Stimulated activated CD4-positive, alpha-beta T cell treated with anti-CD3 and anti-CD28 coated beads, Interleukin-15, amount 100 ng/mL, for 24 hours (primary cell): ENCODE measurements at regions not wholly inside any gene's neighbourhood (a gene's known extent, or its start where the extent isn't known, plus 50 kb on each side); places are given as distances from the start of the nearest gene placed in this dataset.
"Not testable (repeated sequence)": the region's sequence is repeated elsewhere in the genome, so short reads cannot be mapped to it uniquely, and the experiment has no call there.

Source experiments
- DNase-seq: peaks from one replicate; pipeline ENCODE4 v3.0.0-alpha.2; 2020

DNA sequence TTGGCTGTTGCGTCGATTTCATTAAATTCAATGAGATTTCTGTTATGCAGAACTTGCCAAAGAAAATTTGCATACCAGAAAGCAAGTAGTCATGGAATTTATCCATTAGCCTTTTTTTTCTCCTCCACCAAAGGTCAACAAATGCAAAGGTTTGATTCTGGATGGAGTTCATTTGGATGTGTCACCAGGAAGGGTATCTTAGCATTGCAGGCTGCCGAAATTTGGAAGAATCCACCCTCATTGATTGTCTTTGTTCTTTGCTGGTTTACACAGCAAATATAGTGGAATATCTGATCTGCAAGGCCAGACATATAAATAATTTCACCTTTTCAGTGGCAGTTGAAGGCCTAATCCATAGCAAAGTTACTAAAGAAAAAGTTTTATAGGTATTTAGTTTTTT lies 229.4 kb upstream of the SLC35B3 start:
- DNase-seq, result no peak

DNA sequence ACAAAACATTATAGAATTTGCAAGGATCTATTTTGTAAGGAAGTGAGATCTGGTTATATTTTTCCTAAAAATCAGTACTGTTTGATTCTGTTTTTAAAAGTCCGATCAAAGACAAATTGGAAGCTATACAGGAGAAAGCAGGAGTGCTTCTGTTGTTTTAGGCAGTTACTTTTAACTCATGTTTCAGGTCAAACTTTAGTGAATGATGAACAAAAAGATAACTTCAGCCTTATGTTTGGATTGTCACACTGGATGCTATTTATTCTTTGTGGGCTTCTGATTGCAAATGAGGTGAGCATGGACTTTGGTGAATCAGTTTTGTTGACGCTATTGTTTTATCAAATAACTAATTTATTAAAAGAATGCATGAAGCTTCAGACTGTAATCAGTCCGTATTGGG lies 228.7 kb upstream of the SLC35B3 start:
- no peak for DNase-seq

DNA sequence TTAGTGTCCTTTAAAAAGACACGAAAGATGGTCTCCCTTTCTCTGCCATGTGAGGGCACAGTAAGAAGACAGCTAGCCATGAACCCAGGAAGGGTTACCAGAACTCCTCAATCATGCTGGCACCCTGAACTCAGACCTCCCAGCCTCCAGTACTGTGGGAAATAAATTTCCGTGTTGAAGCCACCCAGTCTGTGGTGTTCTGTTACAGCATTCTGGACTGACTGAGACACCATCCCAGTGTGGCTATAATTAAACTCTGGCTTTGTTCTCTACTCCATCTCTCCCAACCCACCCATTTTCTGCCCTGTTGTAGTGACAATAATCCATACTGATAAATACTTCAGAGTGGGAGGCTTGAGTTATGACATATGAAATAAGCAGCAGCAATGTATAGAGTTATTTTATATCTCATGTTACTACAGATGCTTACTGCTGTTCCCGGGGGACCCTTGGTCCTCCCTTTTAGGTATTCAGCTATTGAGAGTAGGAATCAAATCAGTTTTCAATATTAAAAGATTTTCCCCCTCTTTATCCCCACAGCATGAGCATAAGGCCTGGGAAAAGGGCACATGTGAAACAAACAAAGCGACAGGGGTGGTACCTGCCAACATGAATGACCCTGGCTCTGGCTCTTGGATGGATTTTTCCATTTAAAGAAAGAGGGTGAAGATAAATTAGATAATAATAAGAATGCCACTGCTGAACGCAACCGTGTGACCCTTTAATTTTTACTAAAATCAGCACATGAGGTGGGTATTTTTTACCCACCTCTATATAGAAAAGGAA lies 224.3 kb upstream of the SLC35B3 start:
- DNase-seq, result no peak

DNA sequence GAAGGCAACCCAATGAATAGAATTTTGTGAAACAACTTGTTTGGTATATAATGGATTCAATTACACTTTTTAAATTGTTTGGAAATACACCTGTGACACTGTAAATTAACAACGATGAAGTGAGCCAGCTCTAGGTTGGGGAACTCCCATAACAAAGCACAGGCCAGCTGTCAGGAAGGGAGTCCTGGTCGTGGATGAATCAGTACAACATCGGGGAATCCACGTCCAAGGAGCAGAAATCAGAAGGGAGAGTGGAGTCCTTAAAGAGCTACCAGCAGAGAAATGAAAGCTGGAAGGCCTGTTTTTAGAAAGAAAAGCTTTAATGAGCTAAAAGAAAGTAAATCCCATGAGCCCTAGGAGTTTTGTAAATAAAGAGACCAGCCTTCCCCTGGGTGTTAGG lies 223.1 kb upstream of the SLC35B3 start:
- no peak for DNase-seq

DNA sequence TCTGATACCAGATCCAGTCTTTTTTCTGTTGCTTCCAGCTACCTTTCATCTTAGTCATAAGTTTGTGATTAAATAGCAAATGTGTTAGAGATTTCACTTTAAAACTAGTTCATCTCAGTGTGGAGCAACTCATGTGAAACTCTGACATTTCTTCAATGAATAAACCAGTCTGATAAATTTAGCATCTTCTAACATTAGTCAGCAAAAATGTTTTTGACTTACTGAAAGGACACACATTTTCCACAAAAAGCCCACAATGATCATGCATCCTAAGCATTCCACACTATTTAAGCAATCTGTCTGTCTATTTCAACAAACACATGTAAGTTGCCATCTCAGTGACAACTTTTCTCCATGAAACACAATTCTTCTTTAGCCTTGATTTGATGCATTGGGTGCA lies 222.2 kb upstream of the SLC35B3 start:
- no peak for DNase-seq

DNA sequence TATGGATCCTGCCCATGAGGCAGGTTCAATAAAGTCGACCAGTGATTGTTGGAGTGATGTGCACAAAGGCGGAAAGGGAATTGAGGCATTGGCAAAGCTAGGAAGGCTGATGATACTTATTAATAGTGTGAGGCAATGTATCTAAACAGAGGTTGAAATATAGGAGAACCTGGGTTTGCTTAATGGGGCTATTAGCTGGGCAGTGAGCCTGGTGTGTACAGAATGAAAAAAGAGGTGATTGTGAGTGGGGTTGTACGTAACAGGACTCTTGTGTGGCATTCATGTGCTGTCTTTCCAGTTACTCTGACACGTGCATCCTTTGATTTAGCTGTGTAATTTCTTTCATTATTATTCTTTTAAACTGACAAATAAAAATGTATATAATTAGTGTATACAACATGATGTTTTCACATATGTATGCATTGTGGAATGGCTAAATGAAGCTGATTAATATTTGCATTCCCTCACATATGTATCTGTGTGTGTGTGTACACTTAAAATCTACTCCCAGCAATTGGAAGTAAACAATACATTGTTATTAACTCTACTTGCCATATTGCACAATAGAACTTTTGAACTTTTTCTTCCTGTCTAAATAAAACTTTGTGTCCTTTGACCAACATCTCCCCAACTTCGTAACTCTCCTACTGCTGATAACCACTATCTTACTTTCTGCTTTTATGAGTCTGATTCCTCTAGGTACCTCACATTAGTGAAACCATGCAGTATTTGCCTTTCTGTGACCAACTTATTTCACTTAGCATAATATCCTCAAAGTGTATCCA lies 220.5 kb upstream of the SLC35B3 start:
- no peak for DNase-seq

DNA sequence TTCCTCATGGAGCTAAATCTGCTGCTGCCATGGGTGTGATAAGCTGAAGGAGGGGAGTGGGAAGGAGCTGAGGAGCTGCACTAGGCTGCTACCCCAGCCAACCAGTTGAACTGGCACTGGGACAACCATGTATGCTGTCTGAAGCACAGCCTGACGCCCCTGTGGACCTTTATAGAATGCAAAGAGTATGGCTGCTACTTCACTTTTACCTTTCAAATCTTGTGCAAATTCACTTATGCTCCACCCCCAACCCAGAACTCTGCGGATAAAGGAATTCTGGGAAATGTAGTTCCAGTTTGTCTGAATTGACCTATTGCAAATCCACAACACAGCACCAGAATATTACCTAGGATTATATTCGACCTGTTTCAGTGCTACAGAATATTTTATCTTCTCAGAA lies 217.4 kb upstream of the SLC35B3 start:
- no peak for DNase-seq

DNA sequence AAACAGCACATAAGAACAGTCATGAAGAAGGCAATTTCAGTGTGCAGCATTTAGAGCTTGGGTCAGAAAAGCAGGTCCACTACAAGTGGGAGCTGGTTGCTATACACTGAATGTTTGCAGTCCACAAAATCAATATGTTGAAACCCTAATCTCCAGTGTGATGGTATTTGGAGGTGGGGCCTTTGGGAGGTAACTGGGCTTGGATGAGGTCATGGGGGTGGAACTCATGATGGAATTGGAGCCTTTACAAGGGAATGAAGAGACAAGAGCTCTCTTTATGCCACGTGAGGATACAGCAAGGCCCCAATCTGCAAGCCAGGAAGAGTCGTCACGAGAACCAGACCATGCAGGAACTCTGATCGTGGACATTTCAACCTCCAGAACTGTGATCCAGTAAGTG lies 216.7 kb upstream of the SLC35B3 start:
- no peak for DNase-seq

DNA sequence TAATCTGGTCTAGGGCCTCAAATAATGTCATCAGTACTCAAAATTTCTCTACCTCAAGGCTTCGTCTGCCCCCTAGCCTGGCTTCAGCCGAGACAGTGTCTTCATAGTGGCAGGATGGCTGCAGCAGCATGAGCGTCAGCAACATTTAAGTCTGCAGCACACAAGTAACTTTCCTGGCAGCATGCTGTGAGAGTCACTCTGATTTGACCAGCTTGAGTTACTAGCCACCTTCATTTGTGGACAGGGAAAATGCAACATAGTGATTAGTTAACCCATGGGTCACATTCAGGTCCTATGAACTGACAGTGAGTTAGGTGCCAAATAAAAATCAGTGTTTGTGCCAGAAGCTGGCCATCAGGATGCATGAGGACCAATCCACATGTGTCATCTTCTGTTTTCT lies 209.9 kb upstream of the SLC35B3 start:
- DNase-seq, result no peak

DNA sequence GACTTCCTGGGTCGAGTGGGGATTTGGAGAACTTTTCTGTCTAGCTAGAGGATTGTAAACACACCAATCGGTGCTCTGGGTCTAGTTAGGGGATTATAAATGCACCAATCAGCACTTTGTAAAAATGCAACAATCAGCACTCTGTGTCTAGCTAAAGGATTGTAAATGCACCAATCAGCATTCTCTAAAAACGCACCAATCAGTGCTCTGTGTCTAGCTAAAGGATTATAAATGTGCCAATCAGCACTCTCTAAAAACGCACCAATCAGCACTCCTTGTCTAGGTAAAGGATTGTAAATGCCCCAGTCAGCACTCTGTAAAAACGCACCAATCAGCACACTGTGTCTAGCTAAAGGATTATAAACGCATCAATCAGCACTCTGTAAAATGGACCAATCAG lies 209.0 kb upstream of the SLC35B3 start:
- DNase-seq, result no peak

DNA sequence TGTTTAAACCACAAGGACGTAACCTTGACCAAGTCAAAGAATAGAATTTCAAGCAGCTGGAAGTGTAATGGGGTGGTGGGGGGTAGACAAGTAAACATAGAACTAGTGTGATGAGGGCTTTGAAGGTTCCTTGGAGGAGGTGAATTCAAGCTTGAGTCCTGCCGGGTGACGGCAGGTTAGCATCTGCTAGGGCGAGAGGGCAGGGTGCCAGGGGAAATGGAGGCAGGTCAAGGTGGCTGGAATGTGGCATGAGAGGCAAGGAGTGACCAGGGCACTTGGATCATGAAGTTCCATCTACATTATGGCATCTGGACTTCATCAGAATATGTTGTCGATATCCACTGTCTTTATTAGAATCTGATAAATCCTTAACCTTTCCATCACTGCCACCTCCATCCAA lies 207.5 kb upstream of the SLC35B3 start:
- DNase-seq, result no peak

DNA sequence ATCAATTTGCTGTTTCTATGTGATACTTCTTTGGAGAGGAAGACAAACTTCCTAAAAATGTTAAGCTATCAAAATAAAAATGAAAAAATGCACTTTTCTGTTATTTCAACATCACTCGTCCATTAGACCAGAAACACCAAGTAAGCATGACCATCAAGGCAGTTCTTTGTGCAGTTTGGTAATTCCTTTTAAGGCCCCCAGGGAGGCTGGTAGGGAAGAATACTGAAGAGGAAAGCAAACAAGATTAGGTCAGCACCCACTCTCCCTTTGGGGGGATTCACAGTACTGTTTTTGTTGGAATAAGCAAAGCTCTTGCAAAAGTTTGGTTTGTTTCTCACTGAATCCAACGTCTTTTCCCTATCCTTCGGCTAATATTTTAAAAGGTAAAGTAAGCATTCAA lies 206.8 kb upstream of the SLC35B3 start:
- DNase-seq, result no peak

DNA sequence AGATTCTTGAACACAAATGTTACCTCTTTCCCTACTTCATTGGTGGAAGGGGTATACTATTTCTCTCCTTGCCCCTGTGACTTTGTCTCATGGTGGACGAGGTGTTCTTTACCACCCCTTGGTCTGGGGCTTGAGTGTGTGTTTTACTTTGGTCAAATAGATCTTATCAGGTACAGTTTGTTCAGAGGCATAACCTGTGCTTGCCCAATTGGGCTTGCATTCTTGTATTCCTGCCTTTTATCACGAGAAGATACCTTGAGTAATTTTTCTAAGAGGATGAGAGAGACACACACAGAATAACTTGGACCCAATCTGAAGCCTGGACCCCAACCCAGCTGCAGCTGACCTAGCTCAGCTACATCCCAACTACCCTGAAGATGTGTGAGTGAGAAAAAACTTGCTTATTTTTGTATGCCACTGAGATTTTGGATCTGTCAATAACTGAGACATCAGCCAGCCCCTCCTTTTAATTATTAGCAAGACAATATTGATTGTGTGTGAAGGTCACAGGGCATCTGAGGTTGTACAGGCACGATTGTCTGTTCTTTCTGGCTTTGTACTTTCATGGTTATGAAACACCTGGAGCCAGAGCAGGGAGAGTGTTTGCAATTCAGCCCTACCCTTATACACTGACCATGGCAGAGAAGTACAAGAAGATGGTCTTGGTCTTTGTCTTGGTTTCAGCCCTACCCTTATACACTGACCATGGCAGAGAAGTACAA lies 204.7 kb upstream of the SLC35B3 start:
- DNase-seq, result no peak

DNA sequence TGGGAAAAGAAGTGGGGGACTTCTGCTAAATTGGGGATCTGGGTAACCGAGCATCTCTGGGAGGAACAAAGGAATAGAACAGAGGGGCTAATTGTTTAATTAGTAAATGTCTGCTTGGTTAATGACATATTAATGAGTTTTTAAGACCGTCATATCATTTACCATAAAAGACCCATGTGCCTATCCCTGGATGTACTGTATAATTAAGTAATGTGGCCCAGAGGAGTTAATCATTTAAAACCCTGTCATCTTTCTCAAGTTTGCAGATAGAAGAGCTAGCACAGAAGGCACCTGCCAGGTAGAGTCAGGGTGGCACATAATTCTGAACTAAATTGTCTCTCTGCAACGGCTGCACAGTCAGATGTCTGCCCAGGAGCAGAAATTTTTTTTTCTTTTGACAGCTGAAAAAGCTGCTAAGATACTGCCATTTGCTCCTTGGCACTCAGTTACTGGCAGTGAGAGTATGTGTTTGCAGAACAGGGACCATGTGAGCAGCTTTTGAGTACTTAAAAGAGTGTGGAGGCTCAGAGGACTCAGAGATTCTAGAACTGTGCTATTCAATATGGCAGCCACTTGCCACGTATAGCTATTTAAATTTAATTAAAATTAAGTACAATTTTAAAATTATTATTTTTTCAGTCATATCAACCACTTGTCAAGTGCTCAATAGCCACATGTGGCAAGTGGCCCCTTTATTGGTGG lies 202.7 kb upstream of the SLC35B3 start:
- DNase-seq, result no peak

DNA sequence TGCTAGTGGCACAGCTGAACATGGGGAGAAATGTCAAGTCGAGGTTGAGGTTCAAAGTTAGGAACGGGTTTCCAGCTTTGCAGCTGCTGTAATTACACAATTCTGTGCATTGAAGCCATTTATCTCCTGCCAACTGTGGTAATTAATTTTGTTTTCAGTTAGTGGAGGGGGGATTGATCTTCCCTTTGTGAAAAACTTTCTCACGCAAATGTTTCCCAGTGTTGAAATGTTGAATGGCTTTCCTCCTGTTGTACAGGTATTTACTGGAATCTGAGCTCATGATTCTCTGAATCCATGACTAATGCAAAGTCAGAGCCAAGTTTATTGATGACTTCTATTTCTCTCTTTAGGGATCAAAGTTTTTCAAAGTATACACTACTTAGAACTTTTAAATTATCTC lies 198.4 kb upstream of the SLC35B3 start:
- no peak for DNase-seq

DNA sequence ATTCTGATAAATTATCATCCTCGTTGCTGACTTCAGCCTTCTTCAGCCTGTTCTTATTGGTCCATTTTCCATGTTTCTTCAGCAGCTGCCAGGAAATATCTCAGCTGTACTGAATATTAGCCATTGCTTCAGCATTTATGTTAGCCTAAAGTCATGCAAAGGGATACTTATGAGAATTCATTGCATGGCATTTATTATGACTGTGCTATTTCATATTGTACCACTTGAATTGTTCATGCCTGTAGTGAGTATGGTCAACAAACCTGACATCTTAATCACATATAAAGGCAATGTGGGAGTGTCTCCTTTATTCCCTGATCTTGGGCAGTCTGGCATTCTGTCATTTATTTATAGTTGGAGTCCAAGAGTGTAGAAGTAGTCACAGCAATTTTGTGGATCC lies 193.4 kb upstream of the SLC35B3 start:
- no peak for DNase-seq

DNA sequence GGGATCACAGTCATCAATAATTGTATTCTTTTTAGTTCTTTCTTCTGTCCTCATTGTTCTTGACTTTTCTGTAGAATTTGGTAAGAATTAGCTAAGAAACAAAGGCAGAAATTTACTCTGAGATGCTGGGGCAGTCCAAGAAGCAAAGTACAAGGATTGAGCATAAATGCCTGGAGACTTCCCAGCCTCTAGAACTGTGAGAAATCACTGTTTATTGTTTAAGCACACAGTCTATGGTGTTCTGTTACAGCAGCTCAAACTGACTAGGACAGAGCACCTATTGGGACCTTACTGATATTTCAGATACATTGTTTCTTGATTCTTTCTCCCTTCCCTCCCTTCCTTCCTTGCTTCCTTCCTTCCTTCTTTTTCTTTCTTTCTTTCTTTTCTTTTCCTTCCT lies 192.7 kb upstream of the SLC35B3 start:
- DNase-seq, result no peak

DNA sequence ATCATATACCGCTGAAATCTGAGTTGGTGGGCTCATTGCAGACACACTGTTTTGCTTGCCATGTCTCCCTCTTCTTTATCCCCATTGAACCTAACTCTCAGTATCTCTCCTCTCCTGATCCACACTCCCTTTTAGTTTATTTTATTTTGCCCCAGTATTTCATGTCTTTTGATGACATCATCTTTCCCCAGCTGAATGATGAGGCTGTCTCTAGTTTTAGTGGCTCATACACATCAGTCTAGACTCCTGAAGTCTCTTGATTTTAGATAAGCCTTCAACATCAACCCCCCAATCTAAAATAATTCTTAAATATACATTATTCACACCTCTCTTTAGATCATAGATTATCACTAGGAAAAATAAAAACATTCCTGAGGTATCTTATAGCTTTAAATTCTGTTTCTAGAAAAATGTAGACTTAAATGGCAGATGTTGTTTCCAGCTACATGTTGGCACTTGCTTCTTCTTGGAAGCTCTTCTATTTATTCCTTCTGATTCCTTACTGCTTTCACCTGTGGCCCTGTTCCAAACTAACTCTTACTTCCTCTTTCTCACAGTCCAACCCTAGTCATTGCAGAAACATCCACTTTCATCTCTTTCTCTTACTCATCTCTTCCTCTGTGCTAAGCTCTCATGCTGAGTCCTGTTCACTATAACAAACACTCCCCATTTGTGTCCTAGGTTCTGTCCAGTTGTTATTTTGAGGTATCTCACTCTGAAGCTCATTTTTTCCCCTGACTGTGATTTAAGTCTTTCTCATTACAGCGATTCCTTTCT lies 191.9 kb upstream of the SLC35B3 start:
- DNase-seq, result no peak

DNA sequence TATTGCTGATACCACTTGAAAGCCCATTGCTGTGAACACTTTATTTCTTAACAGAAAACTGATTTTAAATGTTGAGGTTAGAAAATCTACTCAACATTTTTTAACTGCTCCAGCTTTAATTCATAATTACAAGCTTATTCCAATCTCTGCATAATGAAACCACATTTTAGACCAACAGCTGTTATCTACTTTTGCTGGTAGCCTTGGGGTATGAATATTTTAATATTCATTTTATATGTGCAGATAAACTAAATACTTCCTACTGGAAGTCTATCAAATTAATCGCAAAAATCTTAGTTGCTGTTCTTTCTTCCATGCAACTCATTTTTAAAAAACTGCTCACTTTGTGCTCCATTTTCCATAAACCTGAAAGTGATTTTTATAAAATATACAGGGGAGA lies 189.3 kb upstream of the SLC35B3 start:
- DNase-seq, result no peak

DNA sequence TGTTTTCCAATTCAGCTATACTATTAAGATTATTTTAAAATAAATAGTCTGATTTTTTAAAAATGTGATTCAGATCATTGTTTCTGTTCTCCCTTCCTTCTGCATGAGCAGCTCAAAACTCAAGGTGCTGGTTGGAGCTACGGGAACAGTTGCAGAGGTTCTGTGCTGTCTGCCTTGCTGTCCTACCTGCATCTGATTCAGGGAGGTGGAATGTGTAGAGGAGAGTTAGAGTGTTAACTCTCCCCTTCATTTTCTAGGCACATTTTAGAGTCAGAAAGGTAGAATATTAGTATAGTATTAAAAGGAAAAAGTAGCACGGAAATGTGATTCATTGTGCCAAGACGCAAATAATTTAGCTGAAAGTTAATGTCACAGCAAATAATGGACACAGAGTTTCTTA lies 188.1 kb upstream of the SLC35B3 start:
- no peak for DNase-seq

DNA sequence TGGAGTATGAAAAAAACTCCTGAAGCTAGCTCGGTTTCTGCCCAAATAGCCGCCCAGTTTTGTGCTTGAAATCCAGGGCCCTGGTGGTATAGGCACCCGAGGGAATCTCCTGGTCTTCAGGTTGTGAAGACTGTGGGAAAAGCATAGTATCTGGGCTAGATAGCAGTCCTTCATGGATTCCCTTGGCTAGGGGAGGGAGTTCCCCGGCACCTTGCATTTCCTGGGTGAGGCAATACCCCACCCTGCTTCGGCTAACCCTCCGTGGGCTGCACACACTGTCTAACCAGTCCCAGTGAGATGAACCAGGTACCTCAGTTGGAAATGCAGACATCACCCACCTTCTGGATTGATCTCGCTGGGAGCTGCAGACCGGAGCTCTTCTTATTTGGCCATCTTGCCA lies 184.5 kb upstream of the SLC35B3 start:
- DNase-seq, result no peak

DNA sequence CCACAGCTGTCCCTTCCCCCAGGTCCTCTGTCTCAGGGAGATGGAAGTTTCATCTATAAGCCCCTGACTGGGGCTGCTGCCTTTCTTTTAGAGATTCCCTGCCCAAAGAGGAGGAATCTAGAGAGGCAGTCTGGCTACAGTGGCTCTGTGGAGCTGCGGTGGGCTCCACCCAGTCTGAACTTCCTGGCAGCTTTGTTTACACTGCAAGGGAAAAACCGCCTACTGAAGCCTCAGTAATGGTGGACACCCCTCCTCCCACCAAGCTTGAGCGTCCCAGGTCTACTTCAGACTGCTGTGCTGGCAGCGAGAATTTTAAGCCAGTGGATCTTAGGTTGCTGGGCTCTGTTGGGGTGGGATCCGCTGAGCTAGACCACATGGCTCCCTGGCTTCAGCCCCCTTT lies 184.1 kb upstream of the SLC35B3 start:
- DNase-seq, result not testable (repeated sequence)

DNA sequence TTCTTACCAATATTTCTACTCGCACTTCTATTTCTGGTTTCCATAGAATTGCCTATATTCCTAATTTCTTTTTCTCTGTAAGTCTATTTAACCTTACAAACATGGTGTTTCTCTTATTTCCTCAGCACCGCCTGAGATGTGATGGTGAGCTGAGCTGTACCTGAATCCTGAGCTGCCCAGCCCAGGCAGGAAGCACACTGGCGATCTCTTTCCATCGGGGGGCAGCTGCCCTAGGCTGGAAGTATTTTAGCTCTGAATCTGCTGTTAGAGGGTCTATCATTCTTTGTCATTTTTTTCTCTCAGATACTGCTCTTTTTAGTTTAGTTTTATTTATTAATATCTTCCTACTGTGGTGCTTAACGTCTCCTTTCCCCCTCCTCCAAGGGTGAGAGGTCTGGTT lies 173.4 kb upstream of the SLC35B3 start:
- DNase-seq, result no peak
